ENCODE measurements at regions not wholly inside any gene's neighbourhood (a gene's known extent, or its start where the extent isn't known, plus 50 kb on each side); places are given as distances from the start of the nearest gene placed in this dataset.

GRCh38 chr9:8140557-8140956, 341.0 kb upstream of the DMAC1 start:
- no peak overlapping the region for H3K27ac Mint-ChIP-seq
- no peaks in the 10 kb centered on the region for H3K9me3 Mint-ChIP-seq
- H3K36me3 Mint-ChIP-seq, result no peaks in the 10 kb centered on the region
- DNase-seq (ENCODE audit: low spot score in 2 of 2) (no peak), ATAC-seq (no peak)

GRCh38 chr9:8139756-8140155, 340.2 kb upstream of the DMAC1 start:
- Mint-ChIP-seq H3K36me3 (no peaks in the 10 kb centered on the region), H3K9me3 (no peaks in the 10 kb centered on the region), H3K27ac (no peak overlapping the region)
- DNase-seq (ENCODE audit: low spot score in 2 of 2), result no peak
- ATAC-seq, result no peak

GRCh38 chr9:8136477-8136876, 336.9 kb upstream of the DMAC1 start:
- H3K27ac Mint-ChIP-seq, result no peak overlapping the region
- no peaks in the 10 kb centered on the region for H3K9me3 Mint-ChIP-seq
- no peak for DNase-seq (ENCODE audit: low spot score in 2 of 2)
- ATAC-seq, result no peak
- H3K36me3 Mint-ChIP-seq, result no peaks in the 10 kb centered on the region

GRCh38 chr9:8134635-8135034, 335.1 kb upstream of the DMAC1 start:
- Mint-ChIP-seq H3K27ac (no peak overlapping the region), H3K36me3 (no peaks in the 10 kb centered on the region), H3K9me3 (no peaks in the 10 kb centered on the region)
- no peak for DNase-seq (ENCODE audit: low spot score in 2 of 2)
- ATAC-seq, result no peak

- Mint-ChIP-seq H3K36me3 (no peaks in the 10 kb centered on the region), H3K27ac (no peak overlapping the region), H3K9me3 (no peaks in the 10 kb centered on the region)
- DNase-seq (ENCODE audit: low spot score in 2 of 2) (no peak), ATAC-seq (no peak)
These were observed 334.0 kb upstream of the DMAC1 start for GRCh38 chr9:8133606-8134005.

GRCh38 chr9:8115570-8115969, 316.0 kb upstream of the DMAC1 start:
- DNase-seq (ENCODE audit: low spot score in 2 of 2), result no peak
- ATAC-seq, result peak; percentile 57 to 71
- H3K36me3 Mint-ChIP-seq, result no peaks in the 10 kb centered on the region
- peaks cover 4 to 8% of the 10 kb centered on the region in 2 donors for H3K9me3 Mint-ChIP-seq
- H3K27ac Mint-ChIP-seq, result peak overlapping the region in 1 of 2 donors; percentile 5

- DNase-seq (ENCODE audit: low spot score in 2 of 2) (no peak), ATAC-seq (peak; percentile 72 to 87)
- Mint-ChIP-seq H3K27ac (no peak overlapping the region), H3K36me3 (no peaks in the 10 kb centered on the region), H3K9me3 (peaks cover 4 to 8% of the 10 kb centered on the region in 2 donors)
These were observed 315.2 kb upstream of the DMAC1 start for GRCh38 chr9:8114826-8115225.

- Mint-ChIP-seq H3K9me3 (peaks cover 4 to 6% of the 10 kb centered on the region in 2 donors), H3K27ac (no peak overlapping the region), H3K36me3 (peaks cover 0 to 7% of the 10 kb centered on the region in 2 donors)
- ATAC-seq, result no peak
- no peak for DNase-seq (ENCODE audit: low spot score in 2 of 2)
These were observed 306.8 kb upstream of the DMAC1 start for GRCh38 chr9:8106362-8106761.

GRCh38 chr9:8101607-8102006, 302.0 kb upstream of the DMAC1 start:
- no peak for DNase-seq (ENCODE audit: low spot score in 2 of 2)
- ATAC-seq, result no peak

GRCh38 chr9:8096091-8096490, 296.5 kb upstream of the DMAC1 start:
- Mint-ChIP-seq H3K9me3 (peaks cover 9 to 12% of the 10 kb centered on the region in 2 donors), H3K27ac (no peak overlapping the region), H3K36me3 (peaks cover 0 to 4% of the 10 kb centered on the region in 2 donors)
- DNase-seq (ENCODE audit: low spot score in 2 of 2), result no peak
- no peak for ATAC-seq

More at GRCh38 chr9:8101607-8102006, 302.0 kb upstream of the DMAC1 start:
- Mint-ChIP-seq H3K36me3 (peaks cover 0 to 14% of the 10 kb centered on the region in 2 donors), H3K27ac (no peak overlapping the region), H3K9me3 (peaks cover 14 to 20% of the 10 kb centered on the region in 2 donors)

GRCh38 chr9:8095672-8096086, 296.1 kb upstream of the DMAC1 start:
- peaks cover 8 to 9% of the 10 kb centered on the region in 2 donors for H3K9me3 Mint-ChIP-seq
- DNase-seq (ENCODE audit: low spot score in 2 of 2), result no peak

GRCh38 chr9:8088477-8088876, 288.9 kb upstream of the DMAC1 start:
- H3K9me3 Mint-ChIP-seq, result peaks cover 6% of the 10 kb centered on the region in 2 donors
- ATAC-seq (no peak), DNase-seq (ENCODE audit: low spot score in 2 of 2) (no peak)
- peaks cover 6 to 12% of the 10 kb centered on the region in 2 donors for H3K36me3 Mint-ChIP-seq
- no peak overlapping the region for H3K27ac Mint-ChIP-seq

More at GRCh38 chr9:8095672-8096086, 296.1 kb upstream of the DMAC1 start:
- Mint-ChIP-seq H3K27ac (no peak overlapping the region), H3K36me3 (peaks cover 0 to under 1% of the 10 kb centered on the region in 2 donors)
- no peak for ATAC-seq

GRCh38 chr9:8085986-8086385, 286.4 kb upstream of the DMAC1 start:
- no peak for ATAC-seq
- peaks cover 6 to 26% of the 10 kb centered on the region in 2 donors for H3K36me3 Mint-ChIP-seq

GRCh38 chr9:8078641-8079140, 279.1 kb upstream of the DMAC1 start:
- Mint-ChIP-seq H3K9me3 (peaks cover 13 to 17% of the 10 kb centered on the region in 2 donors), H3K36me3 (peaks cover 0 to 16% of the 10 kb centered on the region in 2 donors), H3K27ac (no peak overlapping the region)
- ATAC-seq (no peak), DNase-seq (ENCODE audit: low spot score in 2 of 2) (no peak)

More at GRCh38 chr9:8085986-8086385, 286.4 kb upstream of the DMAC1 start:
- no peak overlapping the region for H3K27ac Mint-ChIP-seq
- no peak for DNase-seq (ENCODE audit: low spot score in 2 of 2)
- peaks cover 16 to 18% of the 10 kb centered on the region in 2 donors for H3K9me3 Mint-ChIP-seq

GRCh38 chr9:8074713-8075286, 275.2 kb upstream of the DMAC1 start:
- ATAC-seq (no peak), DNase-seq (ENCODE audit: low spot score in 2 of 2) (no peak)
- Mint-ChIP-seq H3K36me3 (no peaks in the 10 kb centered on the region), H3K9me3 (peaks cover under 1% of the 10 kb centered on the region in 2 donors), H3K27ac (no peak overlapping the region)

GRCh38 chr9:8071445-8071798, 271.8 kb upstream of the DMAC1 start:
- no peaks in the 10 kb centered on the region for H3K36me3 Mint-ChIP-seq
- ATAC-seq (no peak), DNase-seq (ENCODE audit: low spot score in 2 of 2) (no peak)
- H3K27ac Mint-ChIP-seq, result no peak overlapping the region
- H3K9me3 Mint-ChIP-seq, result no peaks in the 10 kb centered on the region

GRCh38 chr9:8070779-8071444, 271.3 kb upstream of the DMAC1 start:
- Mint-ChIP-seq H3K27ac (no peak overlapping the region), H3K36me3 (no peaks in the 10 kb centered on the region), H3K9me3 (no peaks in the 10 kb centered on the region)
- no peak for ATAC-seq
- DNase-seq (ENCODE audit: low spot score in 2 of 2), result no peak

GRCh38 chr9:8062459-8062858, 262.9 kb upstream of the DMAC1 start:
- Mint-ChIP-seq H3K9me3 (peaks cover 6 to 10% of the 10 kb centered on the region in 2 donors), H3K27ac (no peak overlapping the region), H3K36me3 (peaks cover 0 to 6% of the 10 kb centered on the region in 2 donors)
- ATAC-seq (no peak), DNase-seq (ENCODE audit: low spot score in 2 of 2) (no peak)
